SK-N-SH (cell line): ENCODE measurements at regions not wholly inside any gene's neighbourhood (a gene's known extent, or its start where the extent isn't known, plus 50 kb on each side); places are given as distances from the start of the nearest gene placed in this dataset.

Experiments used
- JUND ChIP-seq: IDR thresholded peaks from 2 replicates; pipeline ENCODE4 v1.4.0; 2012
- NRF1 ChIP-seq: IDR thresholded peaks from 2 replicates; pipeline ENCODE4 v1.6.1; 2012; ENCODE audit warnings: low read depth, mild to moderate bottlenecking, low read length
- POLR2AphosphoS5 ChIP-seq: IDR thresholded peaks from 2 replicates; pipeline ENCODE4 v1.6.1; 2012; ENCODE audit warnings: low read depth, low read length
- RFX5 ChIP-seq: IDR thresholded peaks from 2 replicates; pipeline ENCODE4 v1.6.1; 2012; ENCODE audit warnings: mild to moderate bottlenecking, improper control_type of control experiment, low read length
- TF ChIP-seq, protein P1 (sequence below): IDR thresholded peaks from 2 replicates; pipeline ENCODE4 v1.6.1; 2012; ENCODE audit warnings: mild to moderate bottlenecking, low read depth, low read length, moderate library complexity
- TF ChIP-seq, protein P2 (sequence below): fragments of 200-600 bp; sonication (generic); IDR thresholded peaks from 2 replicates; pipeline ENCODE4 v1.6.1; 2017; ENCODE audit warnings: antibody characterized with exemption, mild to moderate bottlenecking, moderate library complexity
- TF ChIP-seq, protein P3 (sequence below): IDR thresholded peaks from 2 replicates; pipeline ENCODE4 v1.4.0; 2012; ENCODE audit warnings: low read depth

DNA sequence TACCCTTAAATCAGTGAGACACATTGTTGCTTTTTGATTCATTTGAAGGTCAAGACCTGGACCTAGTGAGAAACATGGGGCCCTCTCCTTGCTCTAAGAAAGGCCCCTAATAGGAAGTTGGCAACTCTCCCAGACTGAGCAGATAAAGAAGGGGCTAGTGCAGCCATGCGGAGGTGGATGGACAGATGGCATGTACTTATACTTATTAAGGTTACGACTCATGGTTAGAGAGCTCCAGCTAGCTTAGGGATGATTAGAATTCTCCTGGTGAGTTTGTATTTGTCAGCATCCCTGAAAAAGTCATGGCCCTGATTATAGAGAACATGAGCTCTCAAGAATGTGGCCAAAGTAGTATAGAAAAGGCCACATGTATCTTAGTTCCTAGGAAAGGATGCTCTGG, 112.1 kb upstream of the BDNF start:
- TF ChIP-seq, protein P1, sequence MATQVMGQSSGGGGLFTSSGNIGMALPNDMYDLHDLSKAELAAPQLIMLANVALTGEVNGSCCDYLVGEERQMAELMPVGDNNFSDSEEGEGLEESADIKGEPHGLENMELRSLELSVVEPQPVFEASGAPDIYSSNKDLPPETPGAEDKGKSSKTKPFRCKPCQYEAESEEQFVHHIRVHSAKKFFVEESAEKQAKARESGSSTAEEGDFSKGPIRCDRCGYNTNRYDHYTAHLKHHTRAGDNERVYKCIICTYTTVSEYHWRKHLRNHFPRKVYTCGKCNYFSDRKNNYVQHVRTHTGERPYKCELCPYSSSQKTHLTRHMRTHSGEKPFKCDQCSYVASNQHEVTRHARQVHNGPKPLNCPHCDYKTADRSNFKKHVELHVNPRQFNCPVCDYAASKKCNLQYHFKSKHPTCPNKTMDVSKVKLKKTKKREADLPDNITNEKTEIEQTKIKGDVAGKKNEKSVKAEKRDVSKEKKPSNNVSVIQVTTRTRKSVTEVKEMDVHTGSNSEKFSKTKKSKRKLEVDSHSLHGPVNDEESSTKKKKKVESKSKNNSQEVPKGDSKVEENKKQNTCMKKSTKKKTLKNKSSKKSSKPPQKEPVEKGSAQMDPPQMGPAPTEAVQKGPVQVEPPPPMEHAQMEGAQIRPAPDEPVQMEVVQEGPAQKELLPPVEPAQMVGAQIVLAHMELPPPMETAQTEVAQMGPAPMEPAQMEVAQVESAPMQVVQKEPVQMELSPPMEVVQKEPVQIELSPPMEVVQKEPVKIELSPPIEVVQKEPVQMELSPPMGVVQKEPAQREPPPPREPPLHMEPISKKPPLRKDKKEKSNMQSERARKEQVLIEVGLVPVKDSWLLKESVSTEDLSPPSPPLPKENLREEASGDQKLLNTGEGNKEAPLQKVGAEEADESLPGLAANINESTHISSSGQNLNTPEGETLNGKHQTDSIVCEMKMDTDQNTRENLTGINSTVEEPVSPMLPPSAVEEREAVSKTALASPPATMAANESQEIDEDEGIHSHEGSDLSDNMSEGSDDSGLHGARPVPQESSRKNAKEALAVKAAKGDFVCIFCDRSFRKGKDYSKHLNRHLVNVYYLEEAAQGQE: no peak
- TF ChIP-seq, protein P2, sequence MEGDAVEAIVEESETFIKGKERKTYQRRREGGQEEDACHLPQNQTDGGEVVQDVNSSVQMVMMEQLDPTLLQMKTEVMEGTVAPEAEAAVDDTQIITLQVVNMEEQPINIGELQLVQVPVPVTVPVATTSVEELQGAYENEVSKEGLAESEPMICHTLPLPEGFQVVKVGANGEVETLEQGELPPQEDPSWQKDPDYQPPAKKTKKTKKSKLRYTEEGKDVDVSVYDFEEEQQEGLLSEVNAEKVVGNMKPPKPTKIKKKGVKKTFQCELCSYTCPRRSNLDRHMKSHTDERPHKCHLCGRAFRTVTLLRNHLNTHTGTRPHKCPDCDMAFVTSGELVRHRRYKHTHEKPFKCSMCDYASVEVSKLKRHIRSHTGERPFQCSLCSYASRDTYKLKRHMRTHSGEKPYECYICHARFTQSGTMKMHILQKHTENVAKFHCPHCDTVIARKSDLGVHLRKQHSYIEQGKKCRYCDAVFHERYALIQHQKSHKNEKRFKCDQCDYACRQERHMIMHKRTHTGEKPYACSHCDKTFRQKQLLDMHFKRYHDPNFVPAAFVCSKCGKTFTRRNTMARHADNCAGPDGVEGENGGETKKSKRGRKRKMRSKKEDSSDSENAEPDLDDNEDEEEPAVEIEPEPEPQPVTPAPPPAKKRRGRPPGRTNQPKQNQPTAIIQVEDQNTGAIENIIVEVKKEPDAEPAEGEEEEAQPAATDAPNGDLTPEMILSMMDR: no peak
- no peak for TF ChIP-seq JUND
- no peak for TF ChIP-seq NRF1
- TF ChIP-seq, protein P3, sequence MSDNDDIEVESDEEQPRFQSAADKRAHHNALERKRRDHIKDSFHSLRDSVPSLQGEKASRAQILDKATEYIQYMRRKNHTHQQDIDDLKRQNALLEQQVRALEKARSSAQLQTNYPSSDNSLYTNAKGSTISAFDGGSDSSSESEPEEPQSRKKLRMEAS: no peak
- no peak for TF ChIP-seq POLR2AphosphoS5
- no peak for TF ChIP-seq RFX5
